Stimulated activated CD8-positive, alpha-beta memory T cell treated with anti-CD3 and anti-CD28 coated beads, Interleukin-12 subunit alpha, Interleukin-12 subunit beta, amount 100 ng/mL, for 24 hours (primary cell): ENCODE measurements at regions not wholly inside any gene's neighbourhood (a gene's known extent, or its start where the extent isn't known, plus 50 kb on each side); places are given as distances from the start of the nearest gene placed in this dataset.
"Not testable (repeated sequence)": the region's sequence is repeated elsewhere in the genome, so short reads cannot be mapped to it uniquely, and the experiment has no call there.

Experiments
- DNase-seq: peaks from one replicate; pipeline ENCODE4 v3.0.0-alpha.2; 2020; ENCODE audit errors: extremely low read depth

- no peak for DNase-seq
These were observed 82.7 kb upstream of the RALGAPA2 start for GRCh38 chr20:20795119-20795518.

GRCh38 chr20:20793591-20793990, 81.1 kb upstream of the RALGAPA2 start:
- DNase-seq = no peak

- no peak for DNase-seq
These were observed 79.5 kb upstream of the RALGAPA2 start for GRCh38 chr20:20791664-20792568.

- no peak for DNase-seq
These were observed 75.9 kb upstream of the RALGAPA2 start for GRCh38 chr20:20788308-20788707.

GRCh38 chr20:20786428-20786827, 74.0 kb upstream of the RALGAPA2 start:
- DNase-seq = no peak

GRCh38 chr20:20785226-20785625, 72.8 kb upstream of the RALGAPA2 start:
- DNase-seq = no peak

- DNase-seq = not testable (repeated sequence)
These were observed 72.0 kb upstream of the RALGAPA2 start for GRCh38 chr20:20784450-20784849.

- DNase-seq = no peak
These were observed 71.0 kb upstream of the RALGAPA2 start for GRCh38 chr20:20783450-20783849.

- no peak for DNase-seq
These were observed 70.3 kb upstream of the RALGAPA2 start for GRCh38 chr20:20782755-20783154.

- DNase-seq = no peak
These were observed 69.8 kb upstream of the RALGAPA2 start for GRCh38 chr20:20782231-20782630.

GRCh38 chr20:20781029-20781428, 68.6 kb upstream of the RALGAPA2 start:
- DNase-seq = no peak

GRCh38 chr20:20780127-20780824, 67.8 kb upstream of the RALGAPA2 start:
- DNase-seq = no peak

GRCh38 chr20:20778676-20779075, 66.2 kb upstream of the RALGAPA2 start:
- no peak for DNase-seq

- no peak for DNase-seq
These were observed 60.1 kb upstream of the RALGAPA2 start for GRCh38 chr20:20772497-20773085.

- DNase-seq = no peak
These were observed 55.9 kb upstream of the RALGAPA2 start for GRCh38 chr20:20768202-20768815.

- DNase-seq = no peak
These were observed 53.4 kb upstream of the RALGAPA2 start for GRCh38 chr20:20765696-20766365.

- no peak for DNase-seq
These were observed 51.2 kb upstream of the RALGAPA2 start for GRCh38 chr20:20763650-20764049.
